Neural progenitor cell (in vitro differentiated cells): ENCODE measurements at regions not wholly inside any gene's neighbourhood (a gene's known extent, or its start where the extent isn't known, plus 50 kb on each side); places are given as distances from the start of the nearest gene placed in this dataset.

Experiments
- DNase-seq: peaks from one replicate; pipeline ENCODE4 v3.0.0-alpha.2; 2016; ENCODE audit warnings: low spot score
- H2AFZ ChIP-seq: fragments of 200-600 bp; sonication (generic); replicated peaks from 2 replicates; pipeline ENCODE4 v1.6.1; 2016; ENCODE audit warnings: antibody characterized with exemption
- H3F3A ChIP-seq: fragments of 200-600 bp; sonication (generic); 2 replicates; pipeline ENCODE4 v1.6.1; 2016; ENCODE audit warnings: antibody characterized with exemption, low read depth
- H3K27ac ChIP-seq: fragments of 200-600 bp; sonication (generic); 2 replicates; pipeline ENCODE4 v1.5.1; 2016; ENCODE audit warnings: mild to moderate bottlenecking
- H3K27me3 ChIP-seq: fragments of 200-600 bp; sonication (generic); 2 replicates; pipeline ENCODE4 v1.6.1; 2016; ENCODE audit warnings: mild to moderate bottlenecking, moderate library complexity
- H3K36me3 ChIP-seq: fragments of 200-600 bp; sonication (generic); 2 replicates; pipeline ENCODE4 v1.5.1; 2016
- H3K4me1 ChIP-seq: fragments of 200-600 bp; sonication (generic); 2 replicates; pipeline ENCODE4 v1.6.1; 2016; ENCODE audit warnings: mixed run types
- H3K4me2 ChIP-seq: fragments of 200-600 bp; sonication (generic); 2 replicates; pipeline ENCODE4 v1.6.1; 2016
- H3K4me3 ChIP-seq: fragments of 200-600 bp; sonication (generic); 2 replicates; pipeline ENCODE4 v1.5.1; 2016
- H3K79me2 ChIP-seq: fragments of 200-600 bp; sonication (generic); 2 replicates; pipeline ENCODE4 v1.6.1; 2016; ENCODE audit warnings: low read depth
- H3K9ac ChIP-seq: fragments of 200-600 bp; sonication (generic); 2 replicates; pipeline ENCODE4 v1.6.1; 2016
- H3K9me3 ChIP-seq: fragments of 200-600 bp; sonication (generic); 2 replicates; pipeline ENCODE4 v1.5.1; 2016; ENCODE audit warnings: low read depth
- H4K20me1 ChIP-seq: fragments of 200-600 bp; sonication (generic); 2 replicates; pipeline ENCODE4 v1.6.1; 2016; ENCODE audit warnings: low read depth
- H3K27ac Mint-ChIP-seq: 3 replicates; pipeline ENCODE4 v1.8.0; 2021; ENCODE audit warnings: mixed read lengths
- H3K27me3 Mint-ChIP-seq: 2 replicates; pipeline ENCODE4 v1.8.0; 2022; ENCODE audit warnings: low read depth, mild to moderate bottlenecking, inconsistent platforms, moderate library complexity, mixed read lengths; ENCODE audit not compliant: insufficient read depth
- H3K36me3 Mint-ChIP-seq: 3 replicates; pipeline ENCODE4 v1.8.0; 2021; ENCODE audit warnings: mixed read lengths
- H3K4me1 Mint-ChIP-seq: 3 replicates; pipeline ENCODE4 v1.8.0; 2021; ENCODE audit warnings: mixed read lengths
- H3K4me3 Mint-ChIP-seq: 3 replicates; pipeline ENCODE4 v1.8.0; 2021; ENCODE audit warnings: mild to moderate bottlenecking, moderate library complexity, mixed read lengths
- H3K9me3 Mint-ChIP-seq: 3 replicates; pipeline ENCODE4 v1.8.0; 2020; ENCODE audit warnings: mixed read lengths
- CTCF ChIP-seq: fragments of 200-600 bp; sonication (generic); IDR thresholded peaks from 2 replicates; pipeline ENCODE4 v1.5.1; 2017; ENCODE audit warnings: antibody characterized with exemption, mild to moderate bottlenecking
- EZH2 ChIP-seq: fragments of 200-600 bp; sonication (generic); IDR thresholded peaks from 2 replicates; pipeline ENCODE4 v1.6.1; 2017; ENCODE audit warnings: antibody characterized with exemption, mild to moderate bottlenecking, moderate library complexity
- EZH2phosphoT487 ChIP-seq: fragments of 200-600 bp; sonication (generic); IDR thresholded peaks from 2 replicates; pipeline ENCODE4 v1.6.1; 2017; ENCODE audit warnings: antibody characterized with exemption

DNA sequence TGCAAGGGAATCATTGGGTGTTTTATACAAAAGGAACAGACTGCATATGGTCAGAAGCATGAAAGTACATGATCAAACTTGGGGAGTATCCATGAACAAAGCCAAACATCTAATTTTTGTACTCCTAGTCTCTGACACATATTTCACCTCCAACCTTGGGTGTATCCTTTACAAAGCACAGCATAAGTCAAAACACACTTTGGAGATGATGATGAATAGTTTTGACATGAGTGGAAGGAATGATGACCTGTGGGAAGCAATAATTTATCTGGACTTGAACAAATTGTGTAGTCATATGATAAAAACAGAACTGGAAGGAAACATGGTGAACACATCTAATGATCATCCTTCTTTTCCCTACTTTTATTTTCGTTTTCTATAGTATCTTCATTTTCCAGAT, 108.7 kb upstream of the PLS3 start:
- DNase-seq, result no peak
- Histone ChIP-seq H3K36me3 (no peaks in the 10 kb centered on the region), H3K4me2 (no peak overlapping the region), H3K4me1 (no peaks in the 10 kb centered on the region), H4K20me1 (no peaks in the 10 kb centered on the region), H3K27me3 (no peaks in the 10 kb centered on the region), H3K9me3 (no peaks in the 10 kb centered on the region), H3K27ac (no peak overlapping the region), H3F3A (no peaks in the 10 kb centered on the region), H3K9ac (no peak overlapping the region), H3K4me3 (no peak overlapping the region), H3K79me2 (no peaks in the 10 kb centered on the region), H2AFZ (no peak overlapping the region)
- Mint-ChIP-seq H3K4me3 (no peak overlapping the region), H3K4me1 (no peaks in the 10 kb centered on the region), H3K36me3 (no peaks in the 10 kb centered on the region), H3K9me3 (no peaks in the 10 kb centered on the region), H3K27ac (no peak overlapping the region), H3K27me3 (no peaks in the 10 kb centered on the region)
- no peak for TF ChIP-seq CTCF
- TF ChIP-seq EZH2, result no peak
- TF ChIP-seq EZH2phosphoT487, result no peak

DNA sequence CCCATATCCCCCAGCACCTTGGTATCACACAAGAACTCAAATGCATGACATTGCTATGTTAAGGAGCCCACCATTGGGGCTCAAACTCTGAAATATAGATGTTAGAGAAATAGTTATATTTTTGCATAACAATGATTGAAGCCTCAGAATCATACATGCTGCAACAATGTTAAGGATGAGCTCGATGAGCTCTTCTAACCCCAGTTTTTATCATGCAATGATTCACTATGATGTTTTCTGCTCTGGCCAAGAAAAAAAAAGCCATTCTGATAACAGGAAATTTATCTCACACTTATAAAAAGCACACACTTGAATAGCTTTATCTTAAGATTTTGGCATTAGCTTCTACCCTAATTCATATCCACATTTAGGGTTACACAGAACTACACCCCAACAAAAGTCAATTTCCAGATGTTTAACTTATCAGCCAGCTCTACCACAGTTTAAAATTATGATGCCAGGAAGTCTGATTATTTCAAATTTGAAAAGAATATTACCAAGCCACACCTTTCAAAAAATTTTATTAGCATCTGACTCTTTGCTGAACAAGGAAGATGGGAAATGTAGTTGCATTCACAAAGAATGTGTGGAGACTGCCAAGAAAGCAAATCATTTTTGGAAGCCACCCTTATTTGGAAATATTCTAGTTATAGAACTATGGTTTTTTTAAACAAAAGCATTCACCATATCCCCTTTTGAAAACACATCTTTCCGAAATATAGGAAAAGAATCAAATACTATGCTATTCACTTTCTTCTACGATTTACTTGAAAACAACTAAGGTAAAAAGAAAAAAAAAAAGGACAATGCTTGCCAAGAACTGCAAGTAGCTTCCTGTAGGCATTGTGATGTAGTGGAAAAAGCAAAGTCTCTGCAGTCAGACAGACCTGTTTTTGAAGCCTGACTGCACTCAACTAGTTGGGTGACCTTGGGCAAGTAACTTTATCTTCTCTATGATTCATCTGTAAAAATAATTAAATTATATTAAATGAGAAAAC, 100.8 kb upstream of the PLS3 start:
- Histone ChIP-seq H3K27ac (no peak overlapping the region), H3K79me2 (no peaks in the 10 kb centered on the region), H3K27me3 (no peaks in the 10 kb centered on the region), H3K4me3 (no peak overlapping the region), H3K9ac (no peak overlapping the region), H2AFZ (no peak overlapping the region), H3K4me1 (no peaks in the 10 kb centered on the region), H3K9me3 (no peaks in the 10 kb centered on the region), H3K36me3 (no peaks in the 10 kb centered on the region), H4K20me1 (no peaks in the 10 kb centered on the region), H3K4me2 (no peak overlapping the region), H3F3A (no peaks in the 10 kb centered on the region)
- no peak overlapping the region for H3K27ac Mint-ChIP-seq
- H3K4me1 Mint-ChIP-seq, result peaks cover 3% of the 10 kb centered on the region
- DNase-seq, result no peak
- no peaks in the 10 kb centered on the region for H3K36me3 Mint-ChIP-seq
- TF ChIP-seq EZH2phosphoT487 (no peak), EZH2 (no peak), CTCF (no peak)
- H3K9me3 Mint-ChIP-seq, result no peaks in the 10 kb centered on the region
- no peaks in the 10 kb centered on the region for H3K27me3 Mint-ChIP-seq
- no peak overlapping the region for H3K4me3 Mint-ChIP-seq

GRCh38 chrX:115462406-115462805, 98.6 kb upstream of the PLS3 start:
- no peaks in the 10 kb centered on the region for H3K27me3 ChIP-seq
- DNase-seq, result no peak
- no peaks in the 10 kb centered on the region for H3K36me3 Mint-ChIP-seq
- H3K9me3 ChIP-seq, result no peaks in the 10 kb centered on the region
- no peaks in the 10 kb centered on the region for H3F3A ChIP-seq
- H3K4me2 ChIP-seq, result no peak overlapping the region
- no peaks in the 10 kb centered on the region for H3K9me3 Mint-ChIP-seq
- H3K79me2 ChIP-seq, result no peaks in the 10 kb centered on the region
- no peaks in the 10 kb centered on the region for H3K27me3 Mint-ChIP-seq
- no peaks in the 10 kb centered on the region for H3K36me3 ChIP-seq
- H3K27ac Mint-ChIP-seq, result no peak overlapping the region
- TF ChIP-seq EZH2phosphoT487 (no peak), CTCF (no peak), EZH2 (no peak)
- H3K9ac ChIP-seq, result no peak overlapping the region
- H3K27ac ChIP-seq, result no peak overlapping the region
- no peaks in the 10 kb centered on the region for H3K4me1 ChIP-seq
- H3K4me3 ChIP-seq, result no peak overlapping the region
- H3K4me3 Mint-ChIP-seq, result no peak overlapping the region
- no peak overlapping the region for H2AFZ ChIP-seq
- no peaks in the 10 kb centered on the region for H4K20me1 ChIP-seq
- H3K4me1 Mint-ChIP-seq, result peaks cover 3% of the 10 kb centered on the region
